UCSD-AML1 (cell line): ENCODE measurements at regions not wholly inside any gene's neighbourhood (a gene's known extent, or its start where the extent isn't known, plus 50 kb on each side); places are given as distances from the start of the nearest gene placed in this dataset.

ENCODE experiments used
- DNase-seq: peaks from one replicate; lab custom pipeline; 2025; ENCODE audit not compliant: unreplicated experiment; lab: John Stamatoyannopoulos, UW

- DNase-seq: no peak
Observed at GRCh38 chr2:191556463-191556862, 121.5 kb upstream of the NABP1 start.

- DNase-seq: no peak
Observed at GRCh38 chr2:191557841-191558240, 120.1 kb upstream of the NABP1 start.

- no peak for DNase-seq
Observed at GRCh38 chr2:191559569-191559968, 118.4 kb upstream of the NABP1 start.

GRCh38 chr2:191560411-191560980 is 117.4 kb upstream of the NABP1 start:
- no peak for DNase-seq

- DNase-seq: no peak
Observed at GRCh38 chr2:191565120-191565519, 112.8 kb upstream of the NABP1 start.

GRCh38 chr2:191565647-191566198 is 112.2 kb upstream of the NABP1 start:
- peak; percentile 33 for DNase-seq

- DNase-seq: peak; percentile 59
Observed at GRCh38 chr2:191566344-191566743, 111.6 kb upstream of the NABP1 start.

GRCh38 chr2:191567206-191567605 is 110.7 kb upstream of the NABP1 start:
- no peak for DNase-seq

- no peak for DNase-seq
Observed at GRCh38 chr2:191569025-191569424, 108.9 kb upstream of the NABP1 start.

- no peak for DNase-seq
Observed at GRCh38 chr2:191571163-191571769, 106.7 kb upstream of the NABP1 start.

- no peak for DNase-seq
Observed at GRCh38 chr2:191572319-191572718, 105.6 kb upstream of the NABP1 start.

GRCh38 chr2:191573216-191573615 is 104.7 kb upstream of the NABP1 start:
- no peak for DNase-seq

- DNase-seq: no peak
Observed at GRCh38 chr2:191574232-191574631, 103.7 kb upstream of the NABP1 start.

- no peak for DNase-seq
Observed at GRCh38 chr2:191577605-191578004, 100.3 kb upstream of the NABP1 start.

- DNase-seq: no peak
Observed at GRCh38 chr2:191578031-191578430, 99.9 kb upstream of the NABP1 start.

- no peak for DNase-seq
Observed at GRCh38 chr2:191580581-191580980, 97.4 kb upstream of the NABP1 start.

GRCh38 chr2:191581003-191581402 is 96.9 kb upstream of the NABP1 start:
- DNase-seq: no peak

- no peak for DNase-seq
Observed at GRCh38 chr2:191582355-191582754, 95.6 kb upstream of the NABP1 start.

GRCh38 chr2:191591025-191591424 is 86.9 kb upstream of the NABP1 start:
- DNase-seq: no peak

GRCh38 chr2:191593622-191594385 is 84.1 kb upstream of the NABP1 start:
- no peak for DNase-seq

GRCh38 chr2:191597186-191597751 is 80.7 kb upstream of the NABP1 start:
- no peak for DNase-seq

GRCh38 chr2:191598296-191598695 is 79.6 kb upstream of the NABP1 start:
- no peak for DNase-seq
